IMR-90 (cell line): ENCODE measurements at regions not wholly inside any gene's neighbourhood (a gene's known extent, or its start where the extent isn't known, plus 50 kb on each side); places are given as distances from the start of the nearest gene placed in this dataset.

Source experiments
- ATAC-seq: fragments of 200-7000 bp; cut with Tn5 transposase; 2 replicates; pipeline ENCODE4 v1.9.1; 2020; ENCODE audit warnings: low read depth, mild to moderate bottlenecking, moderate library complexity
- BruUV-seq: library from RNA; stranded (reverse); fragments of 400-500 nt; replicated peaks from 2 replicates; lab custom pipeline; 2021; lab: Mats Ljungman, UMichigan
- CTCF ChIA-PET: fragments of 300-600 bp; formaldehyde crosslinking; extraction: SDS; loops from one replicate; lab custom pipeline; 2021; ENCODE audit warnings: antibody characterized with exemption; lab: Yijun Ruan, JAX
- POLR2A ChIA-PET: fragments of 300-600 bp; sonication (Branson Sonifier 250); formaldehyde crosslinking; loops from one replicate; lab custom pipeline; 2022; ENCODE audit warnings: antibody characterized with exemption; ENCODE audit not compliant: unreplicated experiment; lab: Charles Lee
- DNase-seq: peaks from one replicate; pipeline ENCODE4 v3.0.0; 2013
- H2AFZ ChIP-seq: replicated peaks from 2 replicates; pipeline ENCODE3; 2013; ENCODE audit warnings: low read length, mild to moderate bottlenecking; ENCODE audit not compliant: poor library complexity
- H2AK5ac ChIP-seq: 2 replicates; pipeline ENCODE4 v1.6.1; 2013; ENCODE audit warnings: low read depth, low read length, inconsistent platforms
- H2AK9ac ChIP-seq: replicated peaks from 2 replicates; pipeline ENCODE3; 2013; ENCODE audit warnings: mild to moderate bottlenecking, low read depth, low read length, moderate library complexity; ENCODE audit not compliant: poor library complexity
- H2BK120ac ChIP-seq: 2 replicates; pipeline ENCODE4 v1.6.1; 2013; ENCODE audit warnings: low read depth, low read length, inconsistent platforms
- H2BK15ac ChIP-seq: 3 replicates; pipeline ENCODE4 v1.6.1; 2013; ENCODE audit warnings: low read depth, low read length, inconsistent platforms
- H2BK20ac ChIP-seq: 2 replicates; pipeline ENCODE4 v1.6.1; 2013; ENCODE audit warnings: low read depth, mild to moderate bottlenecking, inconsistent platforms, low read length, moderate library complexity
- H2BK5ac ChIP-seq: 2 replicates; pipeline ENCODE4 v1.6.1; 2013; ENCODE audit warnings: mild to moderate bottlenecking, low read depth, low read length, inconsistent platforms; ENCODE audit not compliant: poor library complexity, severe bottlenecking
- H3K14ac ChIP-seq: replicated peaks from 2 replicates; pipeline ENCODE4 v1.6.1; 2013; ENCODE audit warnings: low read depth, low read length, inconsistent platforms
- H3K18ac ChIP-seq: 2 replicates; pipeline ENCODE4 v1.6.1; 2013; ENCODE audit warnings: low read depth, low read length, control low read depth
- H3K23ac ChIP-seq: 2 replicates; pipeline ENCODE4 v1.6.1; 2013; ENCODE audit warnings: low read depth, low read length, inconsistent platforms
- H3K27ac ChIP-seq: 2 replicates; pipeline ENCODE4 v1.5.1; 2013; ENCODE audit warnings: mild to moderate bottlenecking, control low read depth, low read length; ENCODE audit not compliant: insufficient read depth
- H3K27me3 ChIP-seq: 2 replicates; pipeline ENCODE4 v1.6.1; 2013; ENCODE audit warnings: low read length; ENCODE audit not compliant: control insufficient read depth, insufficient read depth
- H3K36me3 ChIP-seq: 2 replicates; pipeline ENCODE4 v1.6.1; 2013; ENCODE audit warnings: low read length, mixed read lengths; ENCODE audit not compliant: control insufficient read depth, insufficient read depth
- H3K4ac ChIP-seq: 2 replicates; pipeline ENCODE4 v1.6.1; 2013; ENCODE audit warnings: low read depth, low read length, inconsistent platforms
- H3K4me1 ChIP-seq: 2 replicates; pipeline ENCODE4 v1.6.1; 2013; ENCODE audit warnings: low read length, mixed read lengths; ENCODE audit not compliant: control insufficient read depth, insufficient read depth
- H3K4me2 ChIP-seq: 2 replicates; pipeline ENCODE4 v1.6.1; 2013; ENCODE audit warnings: low read depth, mild to moderate bottlenecking, control low read depth, low read length, moderate library complexity
- H3K4me3 ChIP-seq: 2 replicates; pipeline ENCODE4 v1.5.1; 2013; ENCODE audit warnings: low read depth, mild to moderate bottlenecking, control low read depth, low read length, moderate library complexity; ENCODE audit not compliant: insufficient read depth
- H3K56ac ChIP-seq: 2 replicates; pipeline ENCODE4 v1.6.1; 2013; ENCODE audit warnings: low read length, inconsistent platforms; ENCODE audit not compliant: insufficient read depth; ENCODE audit errors: extremely low read depth
- H3K79me1 ChIP-seq, 2 experiments: 2 replicates each; pipeline ENCODE4 v1.6.1; 2013; ENCODE audit warnings: low read length in 2 of 2, inconsistent platforms in 1 of 2, low read depth in 1 of 2
- H3K9ac ChIP-seq: 2 replicates; pipeline ENCODE4 v1.6.1; 2013; ENCODE audit warnings: low read depth, low read length, control low read depth
- H3K9me1 ChIP-seq: 2 replicates; pipeline ENCODE4 v1.6.1; 2013; ENCODE audit warnings: low read length, inconsistent platforms; ENCODE audit not compliant: insufficient read depth
- H3K9me3 ChIP-seq: 2 replicates; pipeline ENCODE4 v1.6.1; 2013; ENCODE audit warnings: low read length; ENCODE audit not compliant: control insufficient read depth, insufficient read depth
- H4K20me1 ChIP-seq: 2 replicates; pipeline ENCODE4 v1.6.1; 2013; ENCODE audit warnings: low read length, inconsistent platforms; ENCODE audit not compliant: insufficient read depth
- H4K5ac ChIP-seq: 2 replicates; pipeline ENCODE4 v1.6.1; 2013; ENCODE audit warnings: mild to moderate bottlenecking, low read depth, low read length, control low read depth
- H4K8ac ChIP-seq, 2 experiments: 2 replicates each; pipeline ENCODE4 v1.6.1; 2013; ENCODE audit warnings: low read depth in 2 of 2, low read length in 2 of 2, control low read depth in 1 of 2, inconsistent platforms in 1 of 2
- H4K91ac ChIP-seq: 2 replicates; pipeline ENCODE4 v1.6.1; 2013; ENCODE audit warnings: low read depth, low read length, inconsistent platforms; ENCODE audit not compliant: insufficient read depth
- CEBPB ChIP-seq: IDR thresholded peaks from 2 replicates; pipeline ENCODE4 v1.6.1; 2012; ENCODE audit warnings: low read depth, low read length, improper control_type of control experiment
- FOS ChIP-seq: fragments of 150-350 bp; IDR thresholded peaks from 2 replicates; pipeline ENCODE4 v1.6.1; 2016; ENCODE audit warnings: low read depth, low read length
- RCOR1 ChIP-seq: IDR thresholded peaks from 2 replicates; pipeline ENCODE4 v1.6.1; 2012; ENCODE audit warnings: mild to moderate bottlenecking, low read length, improper control_type of control experiment; ENCODE audit not compliant: insufficient replicate concordance
- WGBS, 2 experiments: methylation state at CpG; one replicate each; pipeline versions ENCODE4 v1.1.5 to v1.1.7; 2013; ENCODE audit warnings: missing lambda C conversion rate in 2 of 2; ENCODE audit not compliant: insufficient read length in 1 of 2; ENCODE audit errors: extremely low coverage in 2 of 2; 5-methylcytosine and 5-hydroxymethylcytosine counted together
- dilution Hi-C: fragments of 300-500 bp; cut with HindIII; formaldehyde crosslinking; loops from one replicate; pipeline ENCODE4 v1.14.3; 2018; ENCODE audit warnings: low sequenced_read_pairs; ENCODE audit not compliant: unreplicated experiment
- in situ Hi-C: fragments of 300-500 bp; cut with MboI; formaldehyde crosslinking; loops from 3 replicates; pipeline ENCODE4 v1.14.3; 2019; ENCODE audit warnings: low sequenced_read_pairs, inconsistent platforms, mixed read lengths
- intact Hi-C: fragments of 100-400 bp; cut with micrococcal nuclease; formaldehyde crosslinking; loops from 2 replicates; pipeline ENCODE4 v1.10.0; 2022

DNA sequence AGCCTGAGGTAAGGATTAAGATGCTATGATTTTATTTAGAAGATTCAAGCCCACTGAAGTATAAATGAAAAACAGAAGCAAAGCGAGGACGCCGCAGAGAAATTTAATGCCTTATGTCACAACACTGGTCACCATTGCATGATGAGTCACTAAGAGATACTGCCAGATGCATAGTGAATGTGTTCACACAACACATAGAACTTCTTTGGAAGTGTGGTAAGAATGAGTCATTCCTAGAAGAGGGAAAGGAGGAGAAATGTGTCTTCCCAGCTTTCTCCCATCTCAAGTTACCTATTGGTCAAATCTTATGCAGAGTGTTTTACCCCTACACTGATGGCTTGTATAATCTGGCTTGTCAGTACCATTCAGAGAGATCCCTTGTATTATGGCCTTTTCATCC lies 465.3 kb upstream of the ARRDC3 start:
- Histone ChIP-seq H4K8ac (no peak overlapping the region), H3K4me1 (no peaks in the 10 kb centered on the region), H3K36me3 (no peaks in the 10 kb centered on the region), H4K5ac (no peak overlapping the region), H2AK5ac (no peak overlapping the region), H3K9me1 (no peaks in the 10 kb centered on the region), H3K23ac (no peak overlapping the region), H2BK15ac (no peak overlapping the region), H3K4me3 (no peak overlapping the region), H4K91ac (no peak overlapping the region), H3K9me3 (no peaks in the 10 kb centered on the region), H2AFZ (no peak overlapping the region), H3K27ac (no peak overlapping the region), H3K9ac (no peak overlapping the region), H2BK5ac (no peak overlapping the region), H3K56ac (no peak overlapping the region), H3K4me2 (no peak overlapping the region), H3K79me1 (no peaks in the 10 kb centered on the region), H2AK9ac (no peak overlapping the region), H3K27me3 (no peaks in the 10 kb centered on the region), H3K18ac (no peak overlapping the region), H3K14ac (no peak overlapping the region), H3K4ac (no peak overlapping the region), H2BK20ac (no peak overlapping the region), H2BK120ac (no peak overlapping the region), H4K20me1 (no peaks in the 10 kb centered on the region)
- TF ChIP-seq FOS (peak; percentile 47; the same call in 1 of the 2 replicates), CEBPB (peak; percentile 59), RCOR1 (no peak)
- intact Hi-C loops (no loop called here), dilution Hi-C loops (no loop called here), in situ Hi-C loops (no loop called here)
- no CpG with 5 or more reads among the region's 3 CpGs for WGBS, 2 experiments
- ChIA-PET CTCF (no interaction called here), POLR2A (no interaction called here)
- BruUV-seq = no TSS peak
- peak; percentile 81 for DNase-seq
- ATAC-seq = peak; percentile 70
